SK-N-SH treated with all-trans-retinoic acid at 6 μM for 48 hours (cell line): ENCODE measurements at regions not wholly inside any gene's neighbourhood (a gene's known extent, or its start where the extent isn't known, plus 50 kb on each side); places are given as distances from the start of the nearest gene placed in this dataset.

Experiments used
- ATAC-seq: fragments of 200-7000 bp; cut with Tn5 transposase; 3 replicates; pipeline ENCODE4 v1.9.1; 2020; ENCODE audit warnings: mild to moderate bottlenecking, moderate library complexity
- ARNTL ChIP-seq: fragments of 450-650 bp; formaldehyde crosslinking; IDR thresholded peaks from 2 replicates; pipeline ENCODE4 v1.5.0; 2020; ENCODE audit warnings: low read depth, mild to moderate bottlenecking, moderate library complexity, borderline replicate concordance
- BACH2 ChIP-seq: fragments of 250-450 bp; sonication (Bioruptor Pico); IDR thresholded peaks from 2 replicates; pipeline ENCODE4 v1.9.0; 2021; ENCODE audit warnings: mild to moderate bottlenecking, borderline replicate concordance
- CSDC2 ChIP-seq: fragments of 250-450 bp; sonication (Bioruptor Pico); IDR thresholded peaks from 2 replicates; pipeline ENCODE4 v1.5.0; 2020; ENCODE audit warnings: mild to moderate bottlenecking, moderate library complexity
- ESRRG ChIP-seq: fragments of 250-450 bp; sonication (Bioruptor Pico); IDR thresholded peaks from 2 replicates; pipeline ENCODE4 v1.6.1; 2021; ENCODE audit warnings: mild to moderate bottlenecking
- GLIS3 ChIP-seq: fragments of 250-450 bp; sonication (Bioruptor Pico); IDR thresholded peaks from 2 replicates; pipeline ENCODE4 v1.5.0; 2020; ENCODE audit warnings: mild to moderate bottlenecking, moderate library complexity
- ISL1 ChIP-seq: fragments of 250-450 bp; sonication (Bioruptor Pico); IDR thresholded peaks from 2 replicates; pipeline ENCODE4 v2.1.2; 2022; ENCODE audit warnings: mild to moderate bottlenecking, moderate library complexity
- OSR1 ChIP-seq: fragments of 250-450 bp; sonication (Bioruptor Pico); IDR thresholded peaks from 2 replicates; pipeline ENCODE4 v1.8.0; 2022; ENCODE audit warnings: moderate library complexity, mild to moderate bottlenecking, inconsistent platforms
- PPARA ChIP-seq: fragments of 250-450 bp; sonication (Bioruptor Pico); IDR thresholded peaks from 2 replicates; pipeline ENCODE4 v1.5.0; 2020; ENCODE audit warnings: mild to moderate bottlenecking, borderline replicate concordance
- RARB ChIP-seq: fragments of 250-450 bp; sonication (Bioruptor Pico); IDR thresholded peaks from 2 replicates; pipeline ENCODE4 v1.8.0; 2021; ENCODE audit warnings: mild to moderate bottlenecking, moderate library complexity
- TCF4 ChIP-seq: fragments of 250-450 bp; sonication (Bioruptor Pico); IDR thresholded peaks from 2 replicates; pipeline ENCODE4 v1.8.0; 2021; ENCODE audit warnings: mild to moderate bottlenecking, moderate library complexity, borderline replicate concordance
- TOX ChIP-seq: fragments of 250-450 bp; sonication (Bioruptor Pico); IDR thresholded peaks from 2 replicates; pipeline ENCODE4 v1.8.0; 2021; ENCODE audit warnings: mild to moderate bottlenecking, moderate library complexity, borderline replicate concordance
- ZC3H10 ChIP-seq: fragments of 250-450 bp; sonication (Bioruptor Pico); IDR thresholded peaks from 2 replicates; pipeline ENCODE4 v1.5.1; 2021; ENCODE audit warnings: mild to moderate bottlenecking, moderate library complexity
- ZFP3 ChIP-seq: fragments of 250-450 bp; sonication (Bioruptor Pico); IDR thresholded peaks from 2 replicates; pipeline ENCODE4 v1.5.0; 2020; ENCODE audit warnings: mild to moderate bottlenecking, moderate library complexity
- ZFP30 ChIP-seq: fragments of 450-650 bp; formaldehyde crosslinking; IDR thresholded peaks from 2 replicates; pipeline ENCODE4 v1.5.0; 2022; ENCODE audit warnings: mild to moderate bottlenecking, moderate library complexity
- ZNF565 ChIP-seq: fragments of 450-650 bp; formaldehyde crosslinking; conservative IDR thresholded peaks from 2 replicates; pipeline ENCODE4 v1.5.0; 2020; ENCODE audit warnings: low read depth, mild to moderate bottlenecking, moderate library complexity
- ZNF70 ChIP-seq: fragments of 450-650 bp; formaldehyde crosslinking; IDR thresholded peaks from 2 replicates; pipeline ENCODE4 v1.5.0; 2020; ENCODE audit warnings: mild to moderate bottlenecking, moderate library complexity
- ZNF8 ChIP-seq: fragments of 450-650 bp; formaldehyde crosslinking; IDR thresholded peaks from 2 replicates; pipeline ENCODE4 v1.5.0; 2020; ENCODE audit warnings: mild to moderate bottlenecking, moderate library complexity
- TF ChIP-seq, protein P1 (sequence below): fragments of 250-450 bp; sonication (Bioruptor Pico); IDR thresholded peaks from 2 replicates; pipeline ENCODE4 v1.8.0; 2020; ENCODE audit warnings: mild to moderate bottlenecking, moderate library complexity, borderline replicate concordance
- TF ChIP-seq, protein P2 (sequence below): fragments of 250-450 bp; sonication (Bioruptor Pico); IDR thresholded peaks from 2 replicates; pipeline ENCODE4 v1.5.0; 2020; ENCODE audit warnings: mild to moderate bottlenecking, moderate library complexity
- TF ChIP-seq, protein P3 (sequence below): fragments of 250-450 bp; sonication (Bioruptor Pico); IDR thresholded peaks from 2 replicates; pipeline ENCODE4 v1.5.1; 2020; ENCODE audit warnings: low read depth, mild to moderate bottlenecking, moderate library complexity
- TF ChIP-seq, protein P4 (sequence below): fragments of 250-450 bp; sonication (Bioruptor Pico); IDR thresholded peaks from 2 replicates; pipeline ENCODE4 v1.5.1; 2021; ENCODE audit warnings: mild to moderate bottlenecking, moderate library complexity

GRCh38 chrX:139298437-139298836 is 232.1 kb upstream of the F9 start:
- no peak for TF ChIP-seq TOX (CRISPR knock-in tag)
- no peak for TF ChIP-seq BACH2 (CRISPR knock-in tag)
- TF ChIP-seq OSR1 (CRISPR knock-in tag): no peak
- TF ChIP-seq TCF4 (CRISPR knock-in tag): no peak
- TF ChIP-seq ESRRG: no peak
- TF ChIP-seq GLIS3 (CRISPR knock-in tag): no peak
- TF ChIP-seq ZNF70 (CRISPR knock-in tag): no peak
- TF ChIP-seq ARNTL (CRISPR knock-in tag): no peak
- no peak for TF ChIP-seq CSDC2 (CRISPR knock-in tag)
- no peak for TF ChIP-seq RARB
- TF ChIP-seq ZFP3 (CRISPR knock-in tag): no peak
- TF ChIP-seq, protein P1, sequence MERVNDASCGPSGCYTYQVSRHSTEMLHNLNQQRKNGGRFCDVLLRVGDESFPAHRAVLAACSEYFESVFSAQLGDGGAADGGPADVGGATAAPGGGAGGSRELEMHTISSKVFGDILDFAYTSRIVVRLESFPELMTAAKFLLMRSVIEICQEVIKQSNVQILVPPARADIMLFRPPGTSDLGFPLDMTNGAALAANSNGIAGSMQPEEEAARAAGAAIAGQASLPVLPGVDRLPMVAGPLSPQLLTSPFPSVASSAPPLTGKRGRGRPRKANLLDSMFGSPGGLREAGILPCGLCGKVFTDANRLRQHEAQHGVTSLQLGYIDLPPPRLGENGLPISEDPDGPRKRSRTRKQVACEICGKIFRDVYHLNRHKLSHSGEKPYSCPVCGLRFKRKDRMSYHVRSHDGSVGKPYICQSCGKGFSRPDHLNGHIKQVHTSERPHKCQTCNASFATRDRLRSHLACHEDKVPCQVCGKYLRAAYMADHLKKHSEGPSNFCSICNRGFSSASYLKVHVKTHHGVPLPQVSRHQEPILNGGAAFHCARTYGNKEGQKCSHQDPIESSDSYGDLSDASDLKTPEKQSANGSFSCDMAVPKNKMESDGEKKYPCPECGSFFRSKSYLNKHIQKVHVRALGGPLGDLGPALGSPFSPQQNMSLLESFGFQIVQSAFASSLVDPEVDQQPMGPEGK: no peak
- no peak for TF ChIP-seq ZNF565 (CRISPR knock-in tag)
- TF ChIP-seq, protein P2, sequence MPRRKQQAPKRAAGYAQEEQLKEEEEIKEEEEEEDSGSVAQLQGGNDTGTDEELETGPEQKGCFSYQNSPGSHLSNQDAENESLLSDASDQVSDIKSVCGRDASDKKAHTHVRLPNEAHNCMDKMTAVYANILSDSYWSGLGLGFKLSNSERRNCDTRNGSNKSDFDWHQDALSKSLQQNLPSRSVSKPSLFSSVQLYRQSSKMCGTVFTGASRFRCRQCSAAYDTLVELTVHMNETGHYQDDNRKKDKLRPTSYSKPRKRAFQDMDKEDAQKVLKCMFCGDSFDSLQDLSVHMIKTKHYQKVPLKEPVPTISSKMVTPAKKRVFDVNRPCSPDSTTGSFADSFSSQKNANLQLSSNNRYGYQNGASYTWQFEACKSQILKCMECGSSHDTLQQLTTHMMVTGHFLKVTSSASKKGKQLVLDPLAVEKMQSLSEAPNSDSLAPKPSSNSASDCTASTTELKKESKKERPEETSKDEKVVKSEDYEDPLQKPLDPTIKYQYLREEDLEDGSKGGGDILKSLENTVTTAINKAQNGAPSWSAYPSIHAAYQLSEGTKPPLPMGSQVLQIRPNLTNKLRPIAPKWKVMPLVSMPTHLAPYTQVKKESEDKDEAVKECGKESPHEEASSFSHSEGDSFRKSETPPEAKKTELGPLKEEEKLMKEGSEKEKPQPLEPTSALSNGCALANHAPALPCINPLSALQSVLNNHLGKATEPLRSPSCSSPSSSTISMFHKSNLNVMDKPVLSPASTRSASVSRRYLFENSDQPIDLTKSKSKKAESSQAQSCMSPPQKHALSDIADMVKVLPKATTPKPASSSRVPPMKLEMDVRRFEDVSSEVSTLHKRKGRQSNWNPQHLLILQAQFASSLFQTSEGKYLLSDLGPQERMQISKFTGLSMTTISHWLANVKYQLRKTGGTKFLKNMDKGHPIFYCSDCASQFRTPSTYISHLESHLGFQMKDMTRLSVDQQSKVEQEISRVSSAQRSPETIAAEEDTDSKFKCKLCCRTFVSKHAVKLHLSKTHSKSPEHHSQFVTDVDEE (CRISPR knock-in tag): no peak
- TF ChIP-seq, protein P3, sequence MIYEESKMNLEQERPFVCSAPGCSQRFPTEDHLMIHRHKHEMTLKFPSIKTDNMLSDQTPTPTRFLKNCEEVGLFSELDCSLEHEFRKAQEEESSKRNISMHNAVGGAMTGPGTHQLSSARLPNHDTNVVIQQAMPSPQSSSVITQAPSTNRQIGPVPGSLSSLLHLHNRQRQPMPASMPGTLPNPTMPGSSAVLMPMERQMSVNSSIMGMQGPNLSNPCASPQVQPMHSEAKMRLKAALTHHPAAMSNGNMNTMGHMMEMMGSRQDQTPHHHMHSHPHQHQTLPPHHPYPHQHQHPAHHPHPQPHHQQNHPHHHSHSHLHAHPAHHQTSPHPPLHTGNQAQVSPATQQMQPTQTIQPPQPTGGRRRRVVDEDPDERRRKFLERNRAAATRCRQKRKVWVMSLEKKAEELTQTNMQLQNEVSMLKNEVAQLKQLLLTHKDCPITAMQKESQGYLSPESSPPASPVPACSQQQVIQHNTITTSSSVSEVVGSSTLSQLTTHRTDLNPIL (CRISPR knock-in tag): no peak
- ATAC-seq: no peak

DNA sequence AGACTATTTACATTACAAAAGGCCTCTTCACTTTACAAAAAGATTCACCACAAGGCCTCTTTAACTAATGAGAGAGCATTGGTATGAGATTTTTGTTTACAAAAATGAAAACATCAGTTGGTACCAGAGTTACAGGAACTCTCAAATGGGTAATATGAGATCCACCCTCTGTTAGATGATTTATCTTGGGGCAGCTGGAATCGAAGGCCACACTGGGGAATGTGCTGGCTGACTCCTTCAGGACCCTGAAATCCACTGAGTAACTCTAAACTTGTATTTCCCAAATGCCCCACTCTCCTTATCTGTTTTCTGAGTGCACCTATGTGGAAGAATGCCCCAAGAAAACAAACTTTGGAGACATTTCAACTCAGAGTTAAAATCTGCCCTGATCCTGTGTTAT is 232.9 kb upstream of the F9 start:
- TF ChIP-seq ISL1: no peak
- TF ChIP-seq ZFP30 (CRISPR knock-in tag): no peak
- no peak for TF ChIP-seq OSR1 (CRISPR knock-in tag)
- TF ChIP-seq, protein P4, sequence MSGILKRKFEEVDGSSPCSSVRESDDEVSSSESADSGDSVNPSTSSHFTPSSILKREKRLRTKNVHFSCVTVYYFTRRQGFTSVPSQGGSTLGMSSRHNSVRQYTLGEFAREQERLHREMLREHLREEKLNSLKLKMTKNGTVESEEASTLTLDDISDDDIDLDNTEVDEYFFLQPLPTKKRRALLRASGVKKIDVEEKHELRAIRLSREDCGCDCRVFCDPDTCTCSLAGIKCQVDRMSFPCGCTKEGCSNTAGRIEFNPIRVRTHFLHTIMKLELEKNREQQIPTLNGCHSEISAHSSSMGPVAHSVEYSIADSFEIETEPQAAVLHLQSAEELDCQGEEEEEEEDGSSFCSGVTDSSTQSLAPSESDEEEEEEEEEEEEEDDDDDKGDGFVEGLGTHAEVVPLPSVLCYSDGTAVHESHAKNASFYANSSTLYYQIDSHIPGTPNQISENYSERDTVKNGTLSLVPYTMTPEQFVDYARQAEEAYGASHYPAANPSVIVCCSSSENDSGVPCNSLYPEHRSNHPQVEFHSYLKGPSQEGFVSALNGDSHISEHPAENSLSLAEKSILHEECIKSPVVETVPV: no peak
- TF ChIP-seq ZFP3 (CRISPR knock-in tag): no peak
- ATAC-seq: no peak

DNA sequence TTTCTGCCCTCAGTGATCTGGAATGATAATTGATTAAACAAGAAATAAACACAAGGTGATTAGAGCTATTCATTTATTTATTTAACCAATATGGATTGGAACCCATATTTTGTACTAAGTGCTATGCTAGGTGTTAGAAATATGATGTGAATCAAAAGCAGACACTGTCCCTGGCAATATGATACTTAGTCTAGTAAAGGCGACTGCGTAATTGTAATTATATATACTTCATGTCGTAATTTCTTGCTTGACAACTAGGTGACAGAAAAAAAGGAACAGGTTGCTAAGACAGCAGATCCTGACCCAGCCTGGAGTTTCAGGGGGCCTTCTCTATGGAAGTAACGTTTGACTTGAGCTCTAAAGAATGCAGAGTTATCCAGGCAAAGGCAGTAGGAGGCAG is 236.5 kb upstream of the F9 start:
- ATAC-seq: no peak
- no peak for TF ChIP-seq ZNF70 (CRISPR knock-in tag)

DNA sequence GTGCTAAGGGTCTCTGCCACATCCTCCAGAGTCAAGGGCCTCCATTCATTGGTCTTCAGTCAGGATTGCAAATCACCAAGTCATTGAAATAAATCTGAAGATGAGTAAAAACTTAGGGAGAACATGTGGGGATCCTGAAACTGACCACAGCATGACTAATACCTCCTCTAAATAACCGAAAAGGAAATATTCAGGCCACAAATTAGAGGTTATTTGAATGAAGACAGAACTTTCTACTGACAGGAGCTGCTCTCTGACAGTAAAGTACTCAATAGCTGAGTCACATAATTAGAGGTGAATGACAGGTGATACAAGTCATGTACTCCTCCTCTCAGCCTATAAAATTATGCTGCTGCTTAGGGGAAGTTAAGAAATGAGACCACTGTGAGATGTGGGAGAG is 240.2 kb upstream of the F9 start:
- no peak for ATAC-seq
- TF ChIP-seq TCF4 (CRISPR knock-in tag) (no peak), ZNF70 (CRISPR knock-in tag) (no peak), ZNF8 (CRISPR knock-in tag) (no peak), BACH2 (CRISPR knock-in tag) (no peak), TOX (CRISPR knock-in tag) (no peak), ZC3H10 (no peak), PPARA (no peak)
- TF ChIP-seq, protein P1: no peak
- TF ChIP-seq, protein P4: no peak
- TF ChIP-seq, protein P2 (CRISPR knock-in tag): no peak
